H1 (cell line): ENCODE measurements at regions not wholly inside any gene's neighbourhood (a gene's known extent, or its start where the extent isn't known, plus 50 kb on each side); places are given as distances from the start of the nearest gene placed in this dataset.

Experiments
- FOSL1 ChIP-seq: IDR thresholded peaks from 2 replicates; pipeline ENCODE4 v1.6.1; 2011; ENCODE audit warnings: mild to moderate bottlenecking, low read depth, low read length, moderate library complexity; ENCODE audit not compliant: insufficient read depth
- KDM5A ChIP-seq: fragments of 200-600 bp; IDR thresholded peaks from 2 replicates; pipeline ENCODE4 v1.7.1; 2012; ENCODE audit warnings: mild to moderate bottlenecking, low read length, inconsistent platforms, mixed read lengths
- RAD21 ChIP-seq, 2 experiments: IDR thresholded peaks in 1 of 2; conservative IDR thresholded peaks in 1 of 2; 2 replicates each; pipeline ENCODE4 v1.6.1; 2011; ENCODE audit warnings: low read depth in 2 of 2, low read length in 2 of 2, improper control_type of control experiment in 1 of 2, inconsistent platforms in 1 of 2, mild to moderate bottlenecking in 1 of 2, moderate library complexity in 1 of 2

GRCh38 chr4:98739751-98740150, 81.3 kb upstream of the TSPAN5 start (continued):
- no peak for TF ChIP-seq KDM5A
- no peak for TF ChIP-seq FOSL1
- no peak for TF ChIP-seq RAD21 (IDR thresholded peaks at IDR 0.05 in 1 of 2, conservative IDR thresholded peaks at IDR 0.05 in 1 of 2; ENCODE audit: low read depth in 2 of 2, low read length in 2 of 2)
